ENCODE measurements at regions not wholly inside any gene's neighbourhood (a gene's known extent, or its start where the extent isn't known, plus 50 kb on each side); places are given as distances from the start of the nearest gene placed in this dataset.

DNA sequence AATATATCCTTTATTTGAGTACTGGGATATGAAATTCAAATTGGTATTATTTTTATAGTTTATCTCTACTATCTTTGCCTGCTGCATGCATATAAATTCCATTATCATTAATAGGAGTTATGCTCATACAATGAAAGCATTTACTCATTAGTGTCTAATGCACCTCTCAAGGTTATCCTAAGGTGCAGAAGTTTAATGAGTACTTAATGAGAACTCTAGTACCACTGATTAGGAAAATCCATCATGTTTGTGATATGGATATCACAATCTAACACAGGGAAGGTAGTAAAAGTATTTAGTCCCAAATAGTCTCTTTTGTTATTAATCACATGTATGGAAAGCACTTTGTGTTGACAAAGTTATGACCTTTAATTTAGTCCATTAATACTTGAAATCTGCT lies 77.2 kb upstream of the SLC10A2 start:
- H3K9me2 ChIP-seq (replicated peaks; ENCODE audit: low read length): no peaks in the 10 kb centered on the region
- H3F3A ChIP-seq (ENCODE audit: low read length, unreplicated experiment): no peaks in the 10 kb centered on the region
- DNase-seq: no peak
- CTCF ChIA-PET: no interaction called here
- no peaks in the 10 kb centered on the region for H3K79me2 ChIP-seq (ENCODE audit: low read length)
- intact Hi-C loops (cut with micrococcal nuclease): no loop called here
- H3K9ac ChIP-seq (ENCODE audit: low read length): no peak overlapping the region
- TF ChIP-seq EZH2phosphoT487 (IDR thresholded peaks at IDR 0.05; ENCODE audit: borderline replicate concordance, low read length) (no peak), EZH2 (IDR thresholded peaks at IDR 0.05; ENCODE audit: low read length, unreplicated experiment) (no peak)
- TF ChIP-seq, protein P1, sequence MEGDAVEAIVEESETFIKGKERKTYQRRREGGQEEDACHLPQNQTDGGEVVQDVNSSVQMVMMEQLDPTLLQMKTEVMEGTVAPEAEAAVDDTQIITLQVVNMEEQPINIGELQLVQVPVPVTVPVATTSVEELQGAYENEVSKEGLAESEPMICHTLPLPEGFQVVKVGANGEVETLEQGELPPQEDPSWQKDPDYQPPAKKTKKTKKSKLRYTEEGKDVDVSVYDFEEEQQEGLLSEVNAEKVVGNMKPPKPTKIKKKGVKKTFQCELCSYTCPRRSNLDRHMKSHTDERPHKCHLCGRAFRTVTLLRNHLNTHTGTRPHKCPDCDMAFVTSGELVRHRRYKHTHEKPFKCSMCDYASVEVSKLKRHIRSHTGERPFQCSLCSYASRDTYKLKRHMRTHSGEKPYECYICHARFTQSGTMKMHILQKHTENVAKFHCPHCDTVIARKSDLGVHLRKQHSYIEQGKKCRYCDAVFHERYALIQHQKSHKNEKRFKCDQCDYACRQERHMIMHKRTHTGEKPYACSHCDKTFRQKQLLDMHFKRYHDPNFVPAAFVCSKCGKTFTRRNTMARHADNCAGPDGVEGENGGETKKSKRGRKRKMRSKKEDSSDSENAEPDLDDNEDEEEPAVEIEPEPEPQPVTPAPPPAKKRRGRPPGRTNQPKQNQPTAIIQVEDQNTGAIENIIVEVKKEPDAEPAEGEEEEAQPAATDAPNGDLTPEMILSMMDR (conservative IDR thresholded peaks at IDR 0.05; ENCODE audit: low read depth, low read length): no peak
- H3K4me3 ChIP-seq (ENCODE audit: low read length): no peak overlapping the region
- no peak overlapping the region for H3K4me2 ChIP-seq (ENCODE audit: low read length)
- no peak for ATAC-seq
- H3K4me1 ChIP-seq (ENCODE audit: insufficient read depth, low read length): no peaks in the 10 kb centered on the region
- H3K9me3 ChIP-seq (ENCODE audit: low read length): no peaks in the 10 kb centered on the region
- no peaks in the 10 kb centered on the region for H3K36me3 ChIP-seq (ENCODE audit: low read depth, low read length)
- H3K27me3 ChIP-seq (ENCODE audit: low read length): peaks cover 16% of the 10 kb centered on the region; the same call in 1 of the 2 replicates
- no peaks in the 10 kb centered on the region for H4K20me1 ChIP-seq (ENCODE audit: low read length)
- no peak overlapping the region for H2AFZ ChIP-seq (ENCODE audit: low read length)
- BruUV-seq (replicated peaks): no TSS peak
- no peak overlapping the region for H3K27ac ChIP-seq (ENCODE audit: low read length)
- POLR2A ChIA-PET (ENCODE audit: unreplicated experiment): no interaction called here

- H3K4me2 ChIP-seq (ENCODE audit: low read length): no peak overlapping the region
- no peak for ATAC-seq
- POLR2A ChIA-PET (ENCODE audit: unreplicated experiment): no interaction called here
These were observed 75.9 kb upstream of the SLC10A2 start for GRCh38 chr13:103142151-103142550.

More at GRCh38 chr13:103142151-103142550, 75.9 kb upstream of the SLC10A2 start:
- no TSS peak for BruUV-seq (replicated peaks)
- no peaks in the 10 kb centered on the region for H3F3A ChIP-seq (ENCODE audit: low read length, unreplicated experiment)
- no peaks in the 10 kb centered on the region for H3K4me1 ChIP-seq (ENCODE audit: insufficient read depth, low read length)
- H3K27ac ChIP-seq (ENCODE audit: low read length): no peak overlapping the region
- H2AFZ ChIP-seq (ENCODE audit: low read length): no peak overlapping the region
- no peak overlapping the region for H3K9ac ChIP-seq (ENCODE audit: low read length)
- TF ChIP-seq EZH2phosphoT487 (IDR thresholded peaks at IDR 0.05; ENCODE audit: borderline replicate concordance, low read length) (no peak), EZH2 (IDR thresholded peaks at IDR 0.05; ENCODE audit: low read length, unreplicated experiment) (no peak)
- TF ChIP-seq, protein P1 (conservative IDR thresholded peaks at IDR 0.05; ENCODE audit: low read depth, low read length): no peak
- intact Hi-C loops (cut with micrococcal nuclease): no loop called here
- H3K79me2 ChIP-seq (ENCODE audit: low read length): no peaks in the 10 kb centered on the region
- no peaks in the 10 kb centered on the region for H3K9me3 ChIP-seq (ENCODE audit: low read length)
- no peaks in the 10 kb centered on the region for H4K20me1 ChIP-seq (ENCODE audit: low read length)
- no peaks in the 10 kb centered on the region for H3K9me2 ChIP-seq (replicated peaks; ENCODE audit: low read length)
- no peaks in the 10 kb centered on the region for H3K36me3 ChIP-seq (ENCODE audit: low read depth, low read length)
- peaks cover 16% of the 10 kb centered on the region; the same call in 1 of the 2 replicates for H3K27me3 ChIP-seq (ENCODE audit: low read length)
- CTCF ChIA-PET: no interaction called here
- no peak for DNase-seq
- no peak overlapping the region for H3K4me3 ChIP-seq (ENCODE audit: low read length)
